HCT116 (cell line): ENCODE measurements at regions not wholly inside any gene's neighbourhood (a gene's known extent, or its start where the extent isn't known, plus 50 kb on each side); places are given as distances from the start of the nearest gene placed in this dataset.

Source experiments
- CEBPB ChIP-seq: IDR thresholded peaks from 2 replicates; pipeline ENCODE4 v1.6.1; 2012; ENCODE audit warnings: low read depth
- CTCF ChIP-seq, 3 experiments: fragments of 200-600 bp in 1 of 3; sonication (generic) in 1 of 3; IDR thresholded peaks in 2 of 3; conservative IDR thresholded peaks in 1 of 3; 2 replicates each; pipeline ENCODE4 v1.5.1; 2012 to 2017; ENCODE audit warnings: low read depth in 2 of 3, low read length in 2 of 3, antibody characterized with exemption in 1 of 3, borderline replicate concordance in 1 of 3, control low read depth in 1 of 3, mild to moderate bottlenecking in 1 of 3, mixed read lengths in 1 of 3, mixed run types in 1 of 3, moderate library complexity in 1 of 3; ENCODE audit not compliant: insufficient read depth in 1 of 3
- EGR1 ChIP-seq: IDR thresholded peaks from 2 replicates; pipeline ENCODE4 v1.6.1; 2012; ENCODE audit warnings: low read depth
- EZH2 ChIP-seq: fragments of 200-600 bp; sonication (generic); IDR thresholded peaks from 2 replicates; pipeline ENCODE4 v1.6.1; 2017; ENCODE audit warnings: antibody characterized with exemption, mixed run types
- EZH2phosphoT487 ChIP-seq: fragments of 200-600 bp; IDR thresholded peaks from 2 replicates; pipeline ENCODE4 v1.6.1; 2018; ENCODE audit warnings: antibody characterized with exemption, borderline replicate concordance
- POLR2A ChIP-seq: IDR thresholded peaks from 2 replicates; pipeline ENCODE4 v1.7.0; 2011; ENCODE audit warnings: borderline replicate concordance; ENCODE audit not compliant: insufficient read depth, insufficient read length; ENCODE audit errors: extremely low read depth
- POLR2AphosphoS5 ChIP-seq: IDR thresholded peaks from 2 replicates; pipeline ENCODE4 v1.6.1; 2011; ENCODE audit warnings: mild to moderate bottlenecking, low read depth, low read length, moderate library complexity
- REST ChIP-seq: IDR thresholded peaks from 2 replicates; pipeline ENCODE4 v1.6.1; 2012; ENCODE audit warnings: low read depth

GRCh38 chr2:238963971-238964328 is 116.1 kb downstream of the TWIST2 start:
- TF ChIP-seq POLR2A: no peak
- TF ChIP-seq POLR2AphosphoS5: no peak
- no peak for TF ChIP-seq EZH2
- TF ChIP-seq REST: no peak
- no peak for TF ChIP-seq CTCF (IDR thresholded peaks at IDR 0.05 in 2 of 3, conservative IDR thresholded peaks at IDR 0.05 in 1 of 3; ENCODE audit: borderline replicate concordance in 1 of 3, insufficient read depth in 1 of 3, low read depth in 2 of 3, low read length in 2 of 3)
- TF ChIP-seq CEBPB: no peak
- TF ChIP-seq EGR1: no peak
- no peak for TF ChIP-seq EZH2phosphoT487
